ENCODE measurements at regions not wholly inside any gene's neighbourhood (a gene's known extent, or its start where the extent isn't known, plus 50 kb on each side); places are given as distances from the start of the nearest gene placed in this dataset.

DNA sequence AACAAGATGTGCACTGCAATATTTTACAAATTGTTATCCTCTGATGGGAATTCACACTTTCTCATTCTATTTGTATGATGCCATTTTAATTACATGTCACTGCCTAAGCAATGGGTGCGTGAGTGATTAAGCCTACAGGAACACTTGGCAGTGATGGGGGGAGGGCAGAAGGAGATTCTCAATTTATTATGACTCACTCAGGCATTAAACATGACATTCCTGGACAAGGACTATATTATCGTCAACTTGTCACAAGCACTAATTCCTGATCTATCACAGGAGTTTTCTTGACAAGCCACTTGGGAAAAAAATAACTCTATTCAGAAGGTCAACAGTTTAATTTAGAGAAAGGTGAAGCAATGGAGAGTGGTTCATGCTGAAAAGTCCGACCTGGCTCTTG lies 556.8 kb downstream of the NSUN3 start:
- Mint-ChIP-seq H3K27me3 (ENCODE audit: insufficient read depth, low read depth, poor library complexity) (no peaks in the 10 kb centered on the region), H3K4me1 (no peaks in the 10 kb centered on the region), H3K4me3 (no peak overlapping the region), H3K27ac (no peak overlapping the region), H3K9me3 (no peaks in the 10 kb centered on the region), H3K36me3 (ENCODE audit: low read depth) (no peaks in the 10 kb centered on the region)
- DNase-seq (ENCODE audit: low spot score) (no peak), ATAC-seq (no peak)
- no peaks in the 10 kb centered on the region for H3K4me1 ChIP-seq (ENCODE audit: insufficient read depth)
- no peaks in the 10 kb centered on the region for H3F3A ChIP-seq (replicated peaks; ENCODE audit: low read depth)
- H2AFZ ChIP-seq, result no peak overlapping the region
- H4K20me1 ChIP-seq (replicated peaks; ENCODE audit: insufficient read depth), result no peaks in the 10 kb centered on the region
- no peaks in the 10 kb centered on the region for H3K9me2 ChIP-seq (ENCODE audit: insufficient read depth)
- H3K4me2 ChIP-seq, result no peak overlapping the region
- TF ChIP-seq EZH2phosphoT487 (IDR thresholded peaks at IDR 0.05; ENCODE audit: unreplicated experiment) (no peak), STAT1 (IDR thresholded peaks at IDR 0.05; ENCODE audit: unreplicated experiment) (no peak), CREB1 (CRISPR knock-in tag; IDR thresholded peaks at IDR 0.05; ENCODE audit: low read depth) (no peak), CTCF (conservative IDR thresholded peaks at IDR 0.05; ENCODE audit: low read depth in 2 of 2) (no peak), ZNF331 (CRISPR knock-in tag; IDR thresholded peaks at IDR 0.05; ENCODE audit: low read depth) (no peak), JUNB (IDR thresholded peaks at IDR 0.05; ENCODE audit: unreplicated experiment) (no peak), ZNF114 (CRISPR knock-in tag; IDR thresholded peaks at IDR 0.05) (no peak), EZH2 (IDR thresholded peaks at IDR 0.05; ENCODE audit: low read depth, unreplicated experiment) (no peak)
- TF ChIP-seq, protein P1, sequence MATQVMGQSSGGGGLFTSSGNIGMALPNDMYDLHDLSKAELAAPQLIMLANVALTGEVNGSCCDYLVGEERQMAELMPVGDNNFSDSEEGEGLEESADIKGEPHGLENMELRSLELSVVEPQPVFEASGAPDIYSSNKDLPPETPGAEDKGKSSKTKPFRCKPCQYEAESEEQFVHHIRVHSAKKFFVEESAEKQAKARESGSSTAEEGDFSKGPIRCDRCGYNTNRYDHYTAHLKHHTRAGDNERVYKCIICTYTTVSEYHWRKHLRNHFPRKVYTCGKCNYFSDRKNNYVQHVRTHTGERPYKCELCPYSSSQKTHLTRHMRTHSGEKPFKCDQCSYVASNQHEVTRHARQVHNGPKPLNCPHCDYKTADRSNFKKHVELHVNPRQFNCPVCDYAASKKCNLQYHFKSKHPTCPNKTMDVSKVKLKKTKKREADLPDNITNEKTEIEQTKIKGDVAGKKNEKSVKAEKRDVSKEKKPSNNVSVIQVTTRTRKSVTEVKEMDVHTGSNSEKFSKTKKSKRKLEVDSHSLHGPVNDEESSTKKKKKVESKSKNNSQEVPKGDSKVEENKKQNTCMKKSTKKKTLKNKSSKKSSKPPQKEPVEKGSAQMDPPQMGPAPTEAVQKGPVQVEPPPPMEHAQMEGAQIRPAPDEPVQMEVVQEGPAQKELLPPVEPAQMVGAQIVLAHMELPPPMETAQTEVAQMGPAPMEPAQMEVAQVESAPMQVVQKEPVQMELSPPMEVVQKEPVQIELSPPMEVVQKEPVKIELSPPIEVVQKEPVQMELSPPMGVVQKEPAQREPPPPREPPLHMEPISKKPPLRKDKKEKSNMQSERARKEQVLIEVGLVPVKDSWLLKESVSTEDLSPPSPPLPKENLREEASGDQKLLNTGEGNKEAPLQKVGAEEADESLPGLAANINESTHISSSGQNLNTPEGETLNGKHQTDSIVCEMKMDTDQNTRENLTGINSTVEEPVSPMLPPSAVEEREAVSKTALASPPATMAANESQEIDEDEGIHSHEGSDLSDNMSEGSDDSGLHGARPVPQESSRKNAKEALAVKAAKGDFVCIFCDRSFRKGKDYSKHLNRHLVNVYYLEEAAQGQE (IDR thresholded peaks at IDR 0.05; ENCODE audit: unreplicated experiment), result no peak
- no peak overlapping the region for H3K27ac ChIP-seq (ENCODE audit: low read depth)
- no peak overlapping the region for H3K4me3 ChIP-seq
- no peaks in the 10 kb centered on the region for H3K27me3 ChIP-seq (ENCODE audit: insufficient read depth)
- H3K36me3 ChIP-seq (ENCODE audit: insufficient read depth), result no peaks in the 10 kb centered on the region
- H3K79me2 ChIP-seq (replicated peaks; ENCODE audit: insufficient read depth), result no peaks in the 10 kb centered on the region

DNA sequence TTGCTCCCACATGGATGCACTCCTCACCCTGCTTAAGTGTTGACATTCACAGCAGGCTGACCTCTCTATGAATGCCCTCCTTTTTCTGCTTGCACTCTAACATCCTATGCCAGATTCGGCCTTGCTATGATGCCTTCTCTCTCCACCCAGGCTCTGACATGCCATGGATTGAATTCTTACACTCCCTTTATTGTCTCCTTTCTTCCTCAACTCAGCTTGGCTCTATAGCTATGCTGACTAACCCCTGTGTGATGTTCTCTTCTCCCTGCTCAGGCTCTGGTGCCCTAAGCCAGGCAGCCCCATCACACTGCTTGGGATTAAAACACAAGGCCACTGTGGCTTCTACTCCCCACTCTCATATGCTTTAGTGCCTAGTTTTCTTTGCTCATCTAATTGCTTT lies 563.7 kb downstream of the NSUN3 start:
- DNase-seq (ENCODE audit: low spot score) (no peak), ATAC-seq (peak; percentile 97)
- no peaks in the 10 kb centered on the region for H3K36me3 Mint-ChIP-seq (ENCODE audit: low read depth)

More for the DNA sequence above, 563.7 kb downstream of the NSUN3 start:
- Histone ChIP-seq H3K27me3 (ENCODE audit: insufficient read depth) (no peaks in the 10 kb centered on the region), H3F3A (replicated peaks; ENCODE audit: low read depth) (no peaks in the 10 kb centered on the region), H3K4me1 (ENCODE audit: insufficient read depth) (no peaks in the 10 kb centered on the region), H3K36me3 (ENCODE audit: insufficient read depth) (no peaks in the 10 kb centered on the region), H4K20me1 (replicated peaks; ENCODE audit: insufficient read depth) (no peaks in the 10 kb centered on the region), H3K79me2 (replicated peaks; ENCODE audit: insufficient read depth) (no peaks in the 10 kb centered on the region), H3K4me3 (no peak overlapping the region), H3K4me2 (no peak overlapping the region), H3K9me2 (ENCODE audit: insufficient read depth) (no peaks in the 10 kb centered on the region), H3K27ac (ENCODE audit: low read depth) (no peak overlapping the region), H2AFZ (peak overlapping the region; percentile 78; the same call in 1 of the 2 replicates)
- Mint-ChIP-seq H3K9me3 (no peaks in the 10 kb centered on the region), H3K4me3 (no peak overlapping the region), H3K27ac (no peak overlapping the region), H3K4me1 (peaks cover 10% of the 10 kb centered on the region), H3K27me3 (ENCODE audit: insufficient read depth, low read depth, poor library complexity) (no peaks in the 10 kb centered on the region)
- TF ChIP-seq, protein P2, sequence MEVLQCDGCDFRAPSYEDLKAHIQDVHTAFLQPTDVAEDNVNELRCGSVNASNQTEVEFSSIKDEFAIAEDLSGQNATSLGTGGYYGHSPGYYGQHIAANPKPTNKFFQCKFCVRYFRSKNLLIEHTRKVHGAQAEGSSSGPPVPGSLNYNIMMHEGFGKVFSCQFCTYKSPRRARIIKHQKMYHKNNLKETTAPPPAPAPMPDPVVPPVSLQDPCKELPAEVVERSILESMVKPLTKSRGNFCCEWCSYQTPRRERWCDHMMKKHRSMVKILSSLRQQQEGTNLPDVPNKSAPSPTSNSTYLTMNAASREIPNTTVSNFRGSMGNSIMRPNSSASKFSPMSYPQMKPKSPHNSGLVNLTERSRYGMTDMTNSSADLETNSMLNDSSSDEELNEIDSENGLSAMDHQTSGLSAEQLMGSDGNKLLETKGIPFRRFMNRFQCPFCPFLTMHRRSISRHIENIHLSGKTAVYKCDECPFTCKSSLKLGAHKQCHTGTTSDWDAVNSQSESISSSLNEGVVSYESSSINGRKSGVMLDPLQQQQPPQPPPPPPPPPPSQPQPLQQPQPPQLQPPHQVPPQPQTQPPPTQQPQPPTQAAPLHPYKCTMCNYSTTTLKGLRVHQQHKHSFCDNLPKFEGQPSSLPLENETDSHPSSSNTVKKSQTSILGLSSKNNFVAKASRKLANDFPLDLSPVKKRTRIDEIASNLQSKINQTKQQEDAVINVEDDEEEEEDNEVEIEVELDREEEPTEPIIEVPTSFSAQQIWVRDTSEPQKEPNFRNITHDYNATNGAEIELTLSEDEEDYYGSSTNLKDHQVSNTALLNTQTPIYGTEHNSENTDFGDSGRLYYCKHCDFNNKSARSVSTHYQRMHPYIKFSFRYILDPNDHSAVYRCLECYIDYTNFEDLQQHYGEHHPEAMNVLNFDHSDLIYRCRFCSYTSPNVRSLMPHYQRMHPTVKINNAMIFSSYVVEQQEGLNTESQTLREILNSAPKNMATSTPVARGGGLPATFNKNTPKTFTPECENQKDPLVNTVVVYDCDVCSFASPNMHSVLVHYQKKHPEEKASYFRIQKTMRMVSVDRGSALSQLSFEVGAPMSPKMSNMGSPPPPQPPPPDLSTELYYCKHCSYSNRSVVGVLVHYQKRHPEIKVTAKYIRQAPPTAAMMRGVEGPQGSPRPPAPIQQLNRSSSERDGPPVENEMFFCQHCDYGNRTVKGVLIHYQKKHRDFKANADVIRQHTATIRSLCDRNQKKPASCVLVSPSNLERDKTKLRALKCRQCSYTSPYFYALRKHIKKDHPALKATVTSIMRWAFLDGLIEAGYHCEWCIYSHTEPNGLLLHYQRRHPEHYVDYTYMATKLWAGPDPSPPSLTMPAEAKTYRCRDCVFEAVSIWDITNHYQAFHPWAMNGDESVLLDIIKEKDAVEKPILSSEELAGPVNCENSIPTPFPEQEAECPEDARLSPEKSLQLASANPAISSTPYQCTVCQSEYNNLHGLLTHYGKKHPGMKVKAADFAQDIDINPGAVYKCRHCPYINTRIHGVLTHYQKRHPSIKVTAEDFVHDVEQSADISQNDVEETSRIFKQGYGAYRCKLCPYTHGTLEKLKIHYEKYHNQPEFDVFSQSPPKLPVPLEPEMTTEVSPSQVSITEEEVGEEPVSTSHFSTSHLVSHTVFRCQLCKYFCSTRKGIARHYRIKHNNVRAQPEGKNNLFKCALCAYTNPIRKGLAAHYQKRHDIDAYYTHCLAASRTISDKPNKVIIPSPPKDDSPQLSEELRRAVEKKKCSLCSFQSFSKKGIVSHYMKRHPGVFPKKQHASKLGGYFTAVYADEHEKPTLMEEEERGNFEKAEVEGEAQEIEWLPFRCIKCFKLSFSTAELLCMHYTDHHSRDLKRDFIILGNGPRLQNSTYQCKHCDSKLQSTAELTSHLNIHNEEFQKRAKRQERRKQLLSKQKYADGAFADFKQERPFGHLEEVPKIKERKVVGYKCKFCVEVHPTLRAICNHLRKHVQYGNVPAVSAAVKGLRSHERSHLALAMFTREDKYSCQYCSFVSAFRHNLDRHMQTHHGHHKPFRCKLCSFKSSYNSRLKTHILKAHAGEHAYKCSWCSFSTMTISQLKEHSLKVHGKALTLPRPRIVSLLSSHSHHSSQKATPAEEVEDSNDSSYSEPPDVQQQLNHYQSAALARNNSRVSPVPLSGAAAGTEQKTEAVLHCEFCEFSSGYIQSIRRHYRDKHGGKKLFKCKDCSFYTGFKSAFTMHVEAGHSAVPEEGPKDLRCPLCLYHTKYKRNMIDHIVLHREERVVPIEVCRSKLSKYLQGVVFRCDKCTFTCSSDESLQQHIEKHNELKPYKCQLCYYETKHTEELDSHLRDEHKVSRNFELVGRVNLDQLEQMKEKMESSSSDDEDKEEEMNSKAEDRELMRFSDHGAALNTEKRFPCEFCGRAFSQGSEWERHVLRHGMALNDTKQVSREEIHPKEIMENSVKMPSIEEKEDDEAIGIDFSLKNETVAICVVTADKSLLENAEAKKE (CRISPR knock-in tag; IDR thresholded peaks at IDR 0.05), result peak; percentile 14; the same call in 1 of the 2 replicates
- TF ChIP-seq ETS1 (IDR thresholded peaks at IDR 0.05), result no peak

Measured in GM23338 (cell line).